ENCODE measurements at regions not wholly inside any gene's neighbourhood (a gene's known extent, or its start where the extent isn't known, plus 50 kb on each side); places are given as distances from the start of the nearest gene placed in this dataset.

GRCh38 chr14:101628471-101628966 lies 67.2 kb downstream of the DIO3 start (continued):
- TF ChIP-seq, protein P1, sequence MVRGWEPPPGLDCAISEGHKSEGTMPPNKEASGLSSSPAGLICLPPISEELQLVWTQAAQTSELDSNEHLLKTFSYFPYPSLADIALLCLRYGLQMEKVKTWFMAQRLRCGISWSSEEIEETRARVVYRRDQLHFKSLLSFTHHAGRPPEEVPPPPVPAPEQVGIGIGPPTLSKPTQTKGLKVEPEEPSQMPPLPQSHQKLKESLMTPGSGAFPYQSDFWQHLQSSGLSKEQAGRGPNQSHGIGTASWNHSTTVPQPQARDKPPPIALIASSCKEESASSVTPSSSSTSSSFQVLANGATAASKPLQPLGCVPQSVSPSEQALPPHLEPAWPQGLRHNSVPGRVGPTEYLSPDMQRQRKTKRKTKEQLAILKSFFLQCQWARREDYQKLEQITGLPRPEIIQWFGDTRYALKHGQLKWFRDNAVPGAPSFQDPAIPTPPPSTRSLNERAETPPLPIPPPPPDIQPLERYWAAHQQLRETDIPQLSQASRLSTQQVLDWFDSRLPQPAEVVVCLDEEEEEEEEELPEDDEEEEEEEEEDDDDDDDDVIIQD (CRISPR knock-in tag; IDR thresholded peaks at IDR 0.05) = no peak
- no peak for TF ChIP-seq AFF1 (IDR thresholded peaks at IDR 0.05; ENCODE audit: low read depth in 1 of 2, partially characterized antibody in 2 of 2)
- TF ChIP-seq DPF2 (IDR thresholded peaks at IDR 0.05) = no peak
- no peak for TF ChIP-seq ZZZ3 (IDR thresholded peaks at IDR 0.05)
- TF ChIP-seq ZNF699 (CRISPR knock-in tag; IDR thresholded peaks at IDR 0.05; ENCODE audit: insufficient replicate concordance) = no peak
- TF ChIP-seq ZNF609 (CRISPR knock-in tag; IDR thresholded peaks at IDR 0.05; ENCODE audit: borderline replicate concordance) = no peak
- TF ChIP-seq HMG20A (CRISPR knock-in tag; conservative IDR thresholded peaks at IDR 0.05) = no peak
- peak; percentile 39; the same call in 1 of the 2 replicates for TF ChIP-seq XRCC5 (IDR thresholded peaks at IDR 0.05; ENCODE audit: low read depth, low read length)
- no peak for TF ChIP-seq FOXP1 (CRISPR knock-in tag; IDR thresholded peaks at IDR 0.05)
- TF ChIP-seq ESRRA (IDR thresholded peaks at IDR 0.05; ENCODE audit: borderline replicate concordance, low read depth) = peak; percentile 52; the same call in 1 of the 2 replicates
- no peak for TF ChIP-seq XRCC3 (IDR thresholded peaks at IDR 0.05)
- no peak for TF ChIP-seq POLR2AphosphoS2 (IDR thresholded peaks at IDR 0.05; ENCODE audit: low read length)
- TF ChIP-seq, protein P2, sequence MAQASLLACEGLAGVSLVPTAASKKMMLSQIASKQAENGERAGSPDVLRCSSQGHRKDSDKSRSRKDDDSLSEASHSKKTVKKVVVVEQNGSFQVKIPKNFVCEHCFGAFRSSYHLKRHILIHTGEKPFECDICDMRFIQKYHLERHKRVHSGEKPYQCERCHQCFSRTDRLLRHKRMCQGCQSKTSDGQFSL (CRISPR knock-in tag; IDR thresholded peaks at IDR 0.05) = no peak
- TF ChIP-seq, protein P2 (tag; IDR thresholded peaks at IDR 0.05) = no peak
- TF ChIP-seq BRF1 (IDR thresholded peaks at IDR 0.05; ENCODE audit: borderline replicate concordance, extremely low read depth, insufficient read length) = no peak
- TF ChIP-seq ZNF444 (CRISPR knock-in tag; IDR thresholded peaks at IDR 0.05) = no peak
- TF ChIP-seq ATF7 (IDR thresholded peaks at IDR 0.05) = peak; percentile 26; the same call in 1 of the 2 replicates
- TF ChIP-seq CBFA2T2 (conservative IDR thresholded peaks at IDR 0.05) = no peak
- TF ChIP-seq CCAR2 (IDR thresholded peaks at IDR 0.05; ENCODE audit: low read depth, low read length) = no peak

Measured in K562 (cell line).